IMR-90 (cell line): ENCODE measurements at regions not wholly inside any gene's neighbourhood (a gene's known extent, or its start where the extent isn't known, plus 50 kb on each side); places are given as distances from the start of the nearest gene placed in this dataset.

Experiments used
- ATAC-seq: fragments of 200-7000 bp; cut with Tn5 transposase; 2 replicates; pipeline ENCODE4 v1.9.1; 2020; ENCODE audit warnings: low read depth, mild to moderate bottlenecking, moderate library complexity
- BruUV-seq: library from RNA; stranded (reverse); fragments of 400-500 nt; replicated peaks from 2 replicates; lab custom pipeline; 2021; lab: Mats Ljungman, UMichigan
- CTCF ChIA-PET: fragments of 300-600 bp; formaldehyde crosslinking; extraction: SDS; loops from one replicate; lab custom pipeline; 2021; ENCODE audit warnings: antibody characterized with exemption; lab: Yijun Ruan, JAX
- POLR2A ChIA-PET: fragments of 300-600 bp; sonication (Branson Sonifier 250); formaldehyde crosslinking; loops from one replicate; lab custom pipeline; 2022; ENCODE audit warnings: antibody characterized with exemption; ENCODE audit not compliant: unreplicated experiment; lab: Charles Lee
- DNase-seq: peaks from one replicate; pipeline ENCODE4 v3.0.0; 2013
- H2AFZ ChIP-seq: replicated peaks from 2 replicates; pipeline ENCODE3; 2013; ENCODE audit warnings: low read length, mild to moderate bottlenecking; ENCODE audit not compliant: poor library complexity
- H2AK5ac ChIP-seq: 2 replicates; pipeline ENCODE4 v1.6.1; 2013; ENCODE audit warnings: low read depth, low read length, inconsistent platforms
- H2AK9ac ChIP-seq: replicated peaks from 2 replicates; pipeline ENCODE3; 2013; ENCODE audit warnings: mild to moderate bottlenecking, low read depth, low read length, moderate library complexity; ENCODE audit not compliant: poor library complexity
- H2BK120ac ChIP-seq: 2 replicates; pipeline ENCODE4 v1.6.1; 2013; ENCODE audit warnings: low read depth, low read length, inconsistent platforms
- H2BK15ac ChIP-seq: 3 replicates; pipeline ENCODE4 v1.6.1; 2013; ENCODE audit warnings: low read depth, low read length, inconsistent platforms
- H2BK20ac ChIP-seq: 2 replicates; pipeline ENCODE4 v1.6.1; 2013; ENCODE audit warnings: low read depth, mild to moderate bottlenecking, inconsistent platforms, low read length, moderate library complexity
- H2BK5ac ChIP-seq: 2 replicates; pipeline ENCODE4 v1.6.1; 2013; ENCODE audit warnings: mild to moderate bottlenecking, low read depth, low read length, inconsistent platforms; ENCODE audit not compliant: poor library complexity, severe bottlenecking
- H3K14ac ChIP-seq: replicated peaks from 2 replicates; pipeline ENCODE4 v1.6.1; 2013; ENCODE audit warnings: low read depth, low read length, inconsistent platforms
- H3K18ac ChIP-seq: 2 replicates; pipeline ENCODE4 v1.6.1; 2013; ENCODE audit warnings: low read depth, low read length, control low read depth
- H3K23ac ChIP-seq: 2 replicates; pipeline ENCODE4 v1.6.1; 2013; ENCODE audit warnings: low read depth, low read length, inconsistent platforms
- H3K27ac ChIP-seq: 2 replicates; pipeline ENCODE4 v1.5.1; 2013; ENCODE audit warnings: mild to moderate bottlenecking, control low read depth, low read length; ENCODE audit not compliant: insufficient read depth
- H3K27me3 ChIP-seq: 2 replicates; pipeline ENCODE4 v1.6.1; 2013; ENCODE audit warnings: low read length; ENCODE audit not compliant: control insufficient read depth, insufficient read depth
- H3K36me3 ChIP-seq: 2 replicates; pipeline ENCODE4 v1.6.1; 2013; ENCODE audit warnings: low read length, mixed read lengths; ENCODE audit not compliant: control insufficient read depth, insufficient read depth
- H3K4ac ChIP-seq: 2 replicates; pipeline ENCODE4 v1.6.1; 2013; ENCODE audit warnings: low read depth, low read length, inconsistent platforms
- H3K4me1 ChIP-seq: 2 replicates; pipeline ENCODE4 v1.6.1; 2013; ENCODE audit warnings: low read length, mixed read lengths; ENCODE audit not compliant: control insufficient read depth, insufficient read depth
- H3K4me2 ChIP-seq: 2 replicates; pipeline ENCODE4 v1.6.1; 2013; ENCODE audit warnings: low read depth, mild to moderate bottlenecking, control low read depth, low read length, moderate library complexity
- H3K4me3 ChIP-seq: 2 replicates; pipeline ENCODE4 v1.5.1; 2013; ENCODE audit warnings: low read depth, mild to moderate bottlenecking, control low read depth, low read length, moderate library complexity; ENCODE audit not compliant: insufficient read depth
- H3K56ac ChIP-seq: 2 replicates; pipeline ENCODE4 v1.6.1; 2013; ENCODE audit warnings: low read length, inconsistent platforms; ENCODE audit not compliant: insufficient read depth; ENCODE audit errors: extremely low read depth
- H3K79me1 ChIP-seq, 2 experiments: 2 replicates each; pipeline ENCODE4 v1.6.1; 2013; ENCODE audit warnings: low read length in 2 of 2, inconsistent platforms in 1 of 2, low read depth in 1 of 2
- H3K9ac ChIP-seq: 2 replicates; pipeline ENCODE4 v1.6.1; 2013; ENCODE audit warnings: low read depth, low read length, control low read depth
- H3K9me1 ChIP-seq: 2 replicates; pipeline ENCODE4 v1.6.1; 2013; ENCODE audit warnings: low read length, inconsistent platforms; ENCODE audit not compliant: insufficient read depth
- H3K9me3 ChIP-seq: 2 replicates; pipeline ENCODE4 v1.6.1; 2013; ENCODE audit warnings: low read length; ENCODE audit not compliant: control insufficient read depth, insufficient read depth
- H4K20me1 ChIP-seq: 2 replicates; pipeline ENCODE4 v1.6.1; 2013; ENCODE audit warnings: low read length, inconsistent platforms; ENCODE audit not compliant: insufficient read depth
- H4K5ac ChIP-seq: 2 replicates; pipeline ENCODE4 v1.6.1; 2013; ENCODE audit warnings: mild to moderate bottlenecking, low read depth, low read length, control low read depth
- H4K8ac ChIP-seq, 2 experiments: 2 replicates each; pipeline ENCODE4 v1.6.1; 2013; ENCODE audit warnings: low read depth in 2 of 2, low read length in 2 of 2, control low read depth in 1 of 2, inconsistent platforms in 1 of 2
- H4K91ac ChIP-seq: 2 replicates; pipeline ENCODE4 v1.6.1; 2013; ENCODE audit warnings: low read depth, low read length, inconsistent platforms; ENCODE audit not compliant: insufficient read depth
- BHLHE40 ChIP-seq: fragments of 150-350 bp; IDR thresholded peaks from 2 replicates; pipeline ENCODE4 v1.6.1; 2016; ENCODE audit warnings: mild to moderate bottlenecking, low read depth, low read length
- MXI1 ChIP-seq: IDR thresholded peaks from 2 replicates; pipeline ENCODE4 v1.6.1; 2012; ENCODE audit warnings: low read depth, mild to moderate bottlenecking, low read length, moderate library complexity, borderline replicate concordance
- NFE2L2 ChIP-seq: fragments of 150-350 bp; IDR thresholded peaks from 2 replicates; pipeline ENCODE4 v1.6.1; 2016; ENCODE audit warnings: low read depth, mild to moderate bottlenecking, low read length
- POLR2A ChIP-seq: IDR thresholded peaks from 2 replicates; pipeline ENCODE4 v1.6.1; 2012; ENCODE audit warnings: mild to moderate bottlenecking, low read depth, low read length
- RCOR1 ChIP-seq: IDR thresholded peaks from 2 replicates; pipeline ENCODE4 v1.6.1; 2012; ENCODE audit warnings: mild to moderate bottlenecking, low read length, improper control_type of control experiment; ENCODE audit not compliant: insufficient replicate concordance
- SMC3 ChIP-seq: fragments of 150-350 bp; IDR thresholded peaks from 2 replicates; pipeline ENCODE4 v1.6.1; 2016; ENCODE audit warnings: low read depth, mild to moderate bottlenecking, antibody characterized with exemption, low read length, moderate library complexity
- WGBS, 2 experiments: methylation state at CpG; one replicate each; pipeline versions ENCODE4 v1.1.5 to v1.1.7; 2013; ENCODE audit warnings: missing lambda C conversion rate in 2 of 2; ENCODE audit not compliant: insufficient read length in 1 of 2; ENCODE audit errors: extremely low coverage in 2 of 2; 5-methylcytosine and 5-hydroxymethylcytosine counted together
- dilution Hi-C: fragments of 300-500 bp; cut with HindIII; formaldehyde crosslinking; loops from one replicate; pipeline ENCODE4 v1.14.3; 2018; ENCODE audit warnings: low sequenced_read_pairs; ENCODE audit not compliant: unreplicated experiment
- in situ Hi-C: fragments of 300-500 bp; cut with MboI; formaldehyde crosslinking; loops from 3 replicates; pipeline ENCODE4 v1.14.3; 2019; ENCODE audit warnings: low sequenced_read_pairs, inconsistent platforms, mixed read lengths
- intact Hi-C: fragments of 100-400 bp; cut with micrococcal nuclease; formaldehyde crosslinking; loops from 2 replicates; pipeline ENCODE4 v1.10.0; 2022

- H3K23ac ChIP-seq, result no peak overlapping the region
- no peak for ATAC-seq
Measured at GRCh38 chr2:129654331-129654730, 325.1 kb upstream of the RAB6C start.

More at GRCh38 chr2:129654331-129654730, 325.1 kb upstream of the RAB6C start:
- CTCF ChIA-PET, result no interaction called here
- H4K20me1 ChIP-seq, result no peaks in the 10 kb centered on the region
- no peak overlapping the region for H3K9ac ChIP-seq
- H3K18ac ChIP-seq, result no peak overlapping the region
- no peak overlapping the region for H2BK5ac ChIP-seq
- dilution Hi-C loops, result no loop called here
- no peak overlapping the region for H3K4me2 ChIP-seq
- H4K5ac ChIP-seq, result no peak overlapping the region
- no peak for DNase-seq
- no peaks in the 10 kb centered on the region for H3K36me3 ChIP-seq
- H2AK9ac ChIP-seq, result no peak overlapping the region
- no peaks in the 10 kb centered on the region for H3K9me1 ChIP-seq
- TF ChIP-seq POLR2A, result no peak
- no peak for TF ChIP-seq RCOR1
- no peak for TF ChIP-seq NFE2L2
- TF ChIP-seq SMC3, result no peak
- TF ChIP-seq BHLHE40, result no peak
- no peak for TF ChIP-seq MXI1
- no TSS peak for BruUV-seq
- H4K8ac ChIP-seq, result no peak overlapping the region
- intact Hi-C loops, result no loop called here
- no peak overlapping the region for H4K91ac ChIP-seq
- H3K4me3 ChIP-seq, result no peak overlapping the region
- H3K9me3 ChIP-seq, result peaks cover 19% of the 10 kb centered on the region
- no peak overlapping the region for H3K4ac ChIP-seq
- in situ Hi-C loops, result no loop called here
- no peak overlapping the region for H3K14ac ChIP-seq
- no peak overlapping the region for H3K56ac ChIP-seq
- POLR2A ChIA-PET, result no interaction called here
- no peak overlapping the region for H2BK20ac ChIP-seq
- H3K27me3 ChIP-seq, result no peaks in the 10 kb centered on the region
- H3K27ac ChIP-seq, result no peak overlapping the region
- 8% methylated on average over 2 of the region's 3 CpGs; no CpG with 5 or more reads in 1 of the 2 experiments for WGBS, 2 experiments
- H3K4me1 ChIP-seq, result no peaks in the 10 kb centered on the region
- H3K79me1 ChIP-seq, result no peaks in the 10 kb centered on the region
- no peak overlapping the region for H2BK120ac ChIP-seq
- H2AK5ac ChIP-seq, result no peak overlapping the region
- no peak overlapping the region for H2BK15ac ChIP-seq
- H2AFZ ChIP-seq, result no peak overlapping the region
